A673 (cell line): ENCODE measurements at regions not wholly inside any gene's neighbourhood (a gene's known extent, or its start where the extent isn't known, plus 50 kb on each side); places are given as distances from the start of the nearest gene placed in this dataset.
"Not testable (repeated sequence)": the region's sequence is repeated elsewhere in the genome, so short reads cannot be mapped to it uniquely, and the experiment has no call there.

ENCODE experiments used
- BruUV-seq: library from RNA; stranded (reverse); fragments of 400-500 nt; replicated peaks from 2 replicates; lab custom pipeline; 2021; lab: Mats Ljungman, UMichigan
- CTCF ChIA-PET: fragments of 300-600 bp; sonication (Branson Sonifier 250); formaldehyde crosslinking; loops from one replicate; lab custom pipeline; 2022; ENCODE audit warnings: antibody characterized with exemption; lab: Charles Lee
- POLR2A ChIA-PET: fragments of 300-600 bp; sonication (Branson Sonifier 250); formaldehyde crosslinking; loops from one replicate; lab custom pipeline; 2022; ENCODE audit warnings: antibody characterized with exemption; ENCODE audit not compliant: low non-redundant PET; lab: Charles Lee
- DNase-seq: peaks from one replicate; pipeline ENCODE4 v3.0.0-alpha.2; 2015; ENCODE audit warnings: low spot score
- H3K27ac ChIP-seq: fragments of 200-600 bp; sonication (generic); 2 replicates; pipeline ENCODE4 v1.5.1; 2016; ENCODE audit warnings: mixed run types, low read depth, mild to moderate bottlenecking, mixed read lengths, antibody characterized with exemption, low read length; ENCODE audit not compliant: poor library complexity, severe bottlenecking
- H3K27me3 ChIP-seq: fragments of 200-600 bp; sonication (generic); replicated peaks from 2 replicates; pipeline ENCODE4 v1.6.1; 2017; ENCODE audit warnings: mixed run types, low read depth, mild to moderate bottlenecking, mixed read lengths, antibody characterized with exemption, low read length; ENCODE audit not compliant: insufficient read depth, poor library complexity
- H3K36me3 ChIP-seq: fragments of 200-600 bp; sonication (generic); 2 replicates; pipeline ENCODE4 v1.6.1; 2016; ENCODE audit warnings: mixed run types, mild to moderate bottlenecking, mixed read lengths, antibody characterized with exemption, low read length; ENCODE audit not compliant: insufficient read depth, poor library complexity, severe bottlenecking
- H3K4me1 ChIP-seq: fragments of 200-600 bp; sonication (generic); 2 replicates; pipeline ENCODE4 v1.6.1; 2017; ENCODE audit warnings: mixed run types, mild to moderate bottlenecking, mixed read lengths, antibody characterized with exemption, low read length; ENCODE audit not compliant: insufficient read depth, poor library complexity, severe bottlenecking
- H3K4me3 ChIP-seq: fragments of 200-600 bp; sonication (generic); 2 replicates; pipeline ENCODE4 v1.5.1; 2016; ENCODE audit warnings: low read depth, mixed run types, mild to moderate bottlenecking, mixed read lengths, low read length; ENCODE audit not compliant: poor library complexity, severe bottlenecking
- H3K9me3 ChIP-seq: fragments of 200-600 bp; sonication (generic); 2 replicates; pipeline ENCODE4 v1.6.1; 2016; ENCODE audit warnings: mixed run types, low read depth, mild to moderate bottlenecking, mixed read lengths, antibody characterized with exemption, low read length; ENCODE audit not compliant: poor library complexity, severe bottlenecking
- intact Hi-C: fragments of 100-400 bp; cut with micrococcal nuclease; formaldehyde crosslinking; loops from one replicate; pipeline ENCODE4 v1.10.0; 2022; ENCODE audit not compliant: unreplicated experiment

GRCh38 chr1:146792725-146793124, 145.4 kb upstream of the NBPF12 start:
- H3K4me3 ChIP-seq, H3K36me3 ChIP-seq, DNase-seq, H3K9me3 ChIP-seq, BruUV-seq, H3K27me3 ChIP-seq, intact Hi-C loops, H3K4me1 ChIP-seq, POLR2A ChIA-PET, CTCF ChIA-PET, H3K27ac ChIP-seq: not testable (repeated sequence)

GRCh38 chr1:146784212-146784940, 153.7 kb upstream of the NBPF12 start:
- H3K4me3 ChIP-seq, DNase-seq, POLR2A ChIA-PET, CTCF ChIA-PET, H3K9me3 ChIP-seq, intact Hi-C loops, H3K36me3 ChIP-seq, H3K27me3 ChIP-seq, H3K27ac ChIP-seq, BruUV-seq, H3K4me1 ChIP-seq: not testable (repeated sequence)

DNA sequence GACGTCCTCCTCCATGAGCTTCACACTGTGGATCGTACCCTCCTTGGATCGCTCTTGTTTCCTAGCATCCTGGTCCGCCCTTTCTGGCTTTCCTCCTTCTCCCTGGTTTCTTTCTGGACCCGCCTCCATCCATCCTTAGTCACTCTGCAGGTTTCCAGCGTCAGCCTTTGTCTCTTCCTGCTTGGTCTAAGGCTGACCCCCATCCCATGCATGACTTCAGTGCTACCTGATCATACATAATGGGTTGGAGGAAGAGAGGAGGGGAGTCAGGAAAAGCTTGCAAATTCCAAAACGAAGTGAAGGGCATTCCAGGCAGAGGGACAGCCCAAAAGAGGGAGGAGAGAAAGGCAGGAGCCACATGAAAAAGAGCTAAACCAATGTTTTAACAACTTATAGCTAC, 156.9 kb upstream of the NBPF12 start:
- POLR2A ChIA-PET, intact Hi-C loops, BruUV-seq: not testable (repeated sequence)

GRCh38 chr1:146777826-146778602, 160.1 kb upstream of the NBPF12 start:
- H3K4me3 ChIP-seq, H3K36me3 ChIP-seq, POLR2A ChIA-PET, intact Hi-C loops, BruUV-seq, H3K27me3 ChIP-seq, H3K27ac ChIP-seq, H3K9me3 ChIP-seq, CTCF ChIA-PET, H3K4me1 ChIP-seq: not testable (repeated sequence)
- peak; percentile 46 for DNase-seq

More for the DNA sequence above, 156.9 kb upstream of the NBPF12 start:
- H3K27me3 ChIP-seq, H3K36me3 ChIP-seq, H3K27ac ChIP-seq, H3K4me1 ChIP-seq, H3K9me3 ChIP-seq, CTCF ChIA-PET, H3K4me3 ChIP-seq, DNase-seq: not testable (repeated sequence)

GRCh38 chr1:146774988-146775387, 163.1 kb upstream of the NBPF12 start:
- DNase-seq, CTCF ChIA-PET, H3K4me1 ChIP-seq, POLR2A ChIA-PET, H3K4me3 ChIP-seq, H3K9me3 ChIP-seq, BruUV-seq, H3K36me3 ChIP-seq, H3K27ac ChIP-seq, intact Hi-C loops, H3K27me3 ChIP-seq: not testable (repeated sequence)

GRCh38 chr1:146774271-146774670, 163.9 kb upstream of the NBPF12 start:
- intact Hi-C loops, BruUV-seq, H3K9me3 ChIP-seq, POLR2A ChIA-PET, DNase-seq, H3K4me1 ChIP-seq, H3K36me3 ChIP-seq, H3K4me3 ChIP-seq, CTCF ChIA-PET, H3K27me3 ChIP-seq, H3K27ac ChIP-seq: not testable (repeated sequence)

GRCh38 chr1:146771409-146771808, 166.7 kb upstream of the NBPF12 start:
- H3K27me3 ChIP-seq, H3K36me3 ChIP-seq, H3K4me3 ChIP-seq, CTCF ChIA-PET, H3K27ac ChIP-seq, BruUV-seq, intact Hi-C loops, H3K4me1 ChIP-seq, DNase-seq, POLR2A ChIA-PET, H3K9me3 ChIP-seq: not testable (repeated sequence)
